Right lobe of liver (tissue), 6 donors: ENCODE measurements at regions not wholly inside any gene's neighbourhood (a gene's known extent, or its start where the extent isn't known, plus 50 kb on each side); places are given as distances from the start of the nearest gene placed in this dataset.

Source experiments
- ATAC-seq, 4 donors: fragments of 200-7000 bp; cut with Tn5 transposase; one replicate each; pipeline ENCODE4 v1.9.1; 2020; ENCODE audit warnings: mild to moderate bottlenecking in 4 of 4, moderate library complexity in 4 of 4
- DNase-seq, 3 donors: peaks; one replicate each; pipeline ENCODE4 v3.0.0-alpha.2; 2020
- H3K27ac ChIP-seq, 3 donors: fragments of 200-600 bp; one replicate each; pipeline ENCODE4 v1.8.0; 2022
- H3K27me3 ChIP-seq, 2 donors: fragments of 200-600 bp; one replicate each; pipeline ENCODE4 v1.8.0; 2022
- H3K36me3 ChIP-seq, 4 donors: fragments of 200-600 bp; sonication (generic) in 1 of 4; one replicate each; pipeline versions ENCODE4 v1.5.1 to v1.8.0; 2017 to 2022; ENCODE audit warnings: control low read depth in 1 of 4
- H3K4me1 ChIP-seq, 4 donors: fragments of 200-600 bp; sonication (generic) in 1 of 4; one replicate each; pipeline versions ENCODE4 v1.5.1 to v1.8.0; 2017 to 2022; ENCODE audit warnings: control low read depth in 1 of 4
- H3K4me3 ChIP-seq, 3 donors: fragments of 200-600 bp; one replicate each; pipeline ENCODE4 v1.8.0; 2022
- H3K9me3 ChIP-seq, 4 donors: fragments of 200-600 bp; sonication (generic) in 1 of 4; one replicate each; pipeline versions ENCODE4 v1.5.1 to v1.8.0; 2017 to 2022; ENCODE audit warnings: control low read depth in 1 of 4
- CTCF ChIP-seq, 4 donors: fragments of 200-600 bp in 3 of 4; fragments of 450-650 bp in 1 of 4; IDR thresholded peaks; one replicate each; pipeline versions ENCODE4 v1.5.1 to v1.8.0; 2016 to 2022; ENCODE audit warnings: antibody characterized with exemption in 4 of 4, mild to moderate bottlenecking in 2 of 4
- POLR2A ChIP-seq: fragments of 450-650 bp; IDR thresholded peaks from one replicate; pipeline ENCODE4 v1.6.1; 2017; ENCODE audit warnings: antibody characterized with exemption, mild to moderate bottlenecking
- WGBS: methylation state at CpG from one replicate; pipeline ENCODE4 v1.1.6; 2018; ENCODE audit warnings: low coverage, low lambda C conversion rate; ENCODE audit not compliant: insufficient coverage; ENCODE audit errors: missing lambda C conversion rate; 5-methylcytosine and 5-hydroxymethylcytosine counted together
- intact Hi-C, 2 donors: fragments of 100-400 bp; cut with DNase I; formaldehyde crosslinking; loops; one replicate each; pipeline versions ENCODE4 v1.11.2 to v1.14.1; 2022
- donor health status: DM: no; HTN: yes; CAD: no.
- donor health status: DM: no; HTN: no; CAD: no.
- donor health status: DM: no; HTN: no; CAD: no.
- donor health status: DM: no; HTN: yes; CAD: no.
- donor health status: DM: no; HTN: yes; CAD: no.

- no peak overlapping the region for H3K27ac ChIP-seq
- intact Hi-C loops, result no loop called here
- TF ChIP-seq CTCF (IDR thresholded peaks at IDR 0.05) (no peak), POLR2A (no peak)
- peaks cover 0 to 3% (median 0%) of the 10 kb centered on the region in 4 donors for H3K4me1 ChIP-seq
- H3K27me3 ChIP-seq, result no peaks in the 10 kb centered on the region
- DNase-seq, result no peak
- no peaks in the 10 kb centered on the region for H3K9me3 ChIP-seq
- H3K4me3 ChIP-seq, result no peak overlapping the region
- 68% methylated on average over 12 of the region's 12 CpGs for WGBS
- no peaks in the 10 kb centered on the region for H3K36me3 ChIP-seq
- ATAC-seq, result no peak
Measured at GRCh38 chr9:113741886-113742854, 133.9 kb upstream of the ZNF618 start.

GRCh38 chr9:113742878-113743277 lies 133.2 kb upstream of the ZNF618 start:
- intact Hi-C loops, result no loop called here
- H3K36me3 ChIP-seq, result no peaks in the 10 kb centered on the region
- TF ChIP-seq POLR2A, result no peak
- no peak for TF ChIP-seq CTCF (IDR thresholded peaks at IDR 0.05)
- no peaks in the 10 kb centered on the region for H3K27me3 ChIP-seq
- no peaks in the 10 kb centered on the region for H3K4me1 ChIP-seq
- no peak for ATAC-seq
- WGBS, result 79% methylated on average over 6 of the region's 6 CpGs
- no peak overlapping the region for H3K4me3 ChIP-seq
- peaks cover 0 to 3% (median 0%) of the 10 kb centered on the region in 4 donors for H3K9me3 ChIP-seq
- H3K27ac ChIP-seq, result no peak overlapping the region
- DNase-seq, result no peak

- H3K27me3 ChIP-seq, result no peaks in the 10 kb centered on the region
- intact Hi-C loops, result no loop called here
- no peaks in the 10 kb centered on the region for H3K4me1 ChIP-seq
- ATAC-seq (no peak), DNase-seq (no peak)
- WGBS, result 75% methylated on average over 4 of the region's 4 CpGs
- peaks cover 0 to 3% (median 0%) of the 10 kb centered on the region in 4 donors for H3K9me3 ChIP-seq
- no peak for TF ChIP-seq POLR2A
- TF ChIP-seq CTCF (IDR thresholded peaks at IDR 0.05), result no peak
- no peak overlapping the region for H3K27ac ChIP-seq
- no peak overlapping the region for H3K4me3 ChIP-seq
- H3K36me3 ChIP-seq, result no peaks in the 10 kb centered on the region
Measured at GRCh38 chr9:113746486-113746885, 129.6 kb upstream of the ZNF618 start.

GRCh38 chr9:113748135-113748534 lies 128.0 kb upstream of the ZNF618 start:
- Histone ChIP-seq H3K27me3 (no peaks in the 10 kb centered on the region), H3K27ac (no peak overlapping the region), H3K4me1 (peaks cover 0 to 1% (median 0%) of the 10 kb centered on the region in 4 donors), H3K36me3 (no peaks in the 10 kb centered on the region), H3K9me3 (peaks cover 0 to 3% (median 0%) of the 10 kb centered on the region in 4 donors), H3K4me3 (no peak overlapping the region)
- intact Hi-C loops, result no loop called here
- no peak for DNase-seq
- no peak for TF ChIP-seq POLR2A
- no peak for TF ChIP-seq CTCF (IDR thresholded peaks at IDR 0.05)
- ATAC-seq, result no peak
